ENCODE measurements at regions not wholly inside any gene's neighbourhood (a gene's known extent, or its start where the extent isn't known, plus 50 kb on each side); places are given as distances from the start of the nearest gene placed in this dataset.
A peak's percentile ranks its signal among the peaks of the same experiment; 100 is the strongest.

DNA sequence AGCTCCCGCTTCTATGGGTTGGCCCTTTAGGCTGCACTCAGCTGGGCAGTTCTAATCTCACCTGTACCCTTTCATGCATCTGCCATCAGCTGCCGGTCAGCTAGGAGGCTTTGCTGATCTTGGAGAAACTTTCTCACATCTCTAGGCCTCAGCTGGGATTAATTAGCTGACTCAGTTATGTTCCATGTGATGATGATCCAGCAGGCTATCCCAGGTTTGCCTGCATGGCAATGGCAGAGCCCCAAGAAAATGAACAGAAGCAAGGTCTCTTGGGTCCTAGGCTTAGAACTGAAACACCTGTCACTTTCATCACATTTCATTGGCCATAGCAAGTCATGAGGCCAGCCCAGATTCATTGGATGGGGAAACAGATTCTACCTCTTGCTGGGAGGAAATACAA, 304.6 kb upstream of the TBC1D5 start:
- DNase-seq (ENCODE audit: low read depth in 1 of 2, low spot score in 1 of 2): no peak
- no peak for TF ChIP-seq GABPA (IDR thresholded peaks at IDR 0.05; ENCODE audit: low read depth)
- TF ChIP-seq POLR2AphosphoS5 (IDR thresholded peaks at IDR 0.05; ENCODE audit: low read depth): no peak
- no peak for TF ChIP-seq CTCF (IDR thresholded peaks at IDR 0.05; ENCODE audit: insufficient read depth, low read length)
- TF ChIP-seq, protein P1, sequence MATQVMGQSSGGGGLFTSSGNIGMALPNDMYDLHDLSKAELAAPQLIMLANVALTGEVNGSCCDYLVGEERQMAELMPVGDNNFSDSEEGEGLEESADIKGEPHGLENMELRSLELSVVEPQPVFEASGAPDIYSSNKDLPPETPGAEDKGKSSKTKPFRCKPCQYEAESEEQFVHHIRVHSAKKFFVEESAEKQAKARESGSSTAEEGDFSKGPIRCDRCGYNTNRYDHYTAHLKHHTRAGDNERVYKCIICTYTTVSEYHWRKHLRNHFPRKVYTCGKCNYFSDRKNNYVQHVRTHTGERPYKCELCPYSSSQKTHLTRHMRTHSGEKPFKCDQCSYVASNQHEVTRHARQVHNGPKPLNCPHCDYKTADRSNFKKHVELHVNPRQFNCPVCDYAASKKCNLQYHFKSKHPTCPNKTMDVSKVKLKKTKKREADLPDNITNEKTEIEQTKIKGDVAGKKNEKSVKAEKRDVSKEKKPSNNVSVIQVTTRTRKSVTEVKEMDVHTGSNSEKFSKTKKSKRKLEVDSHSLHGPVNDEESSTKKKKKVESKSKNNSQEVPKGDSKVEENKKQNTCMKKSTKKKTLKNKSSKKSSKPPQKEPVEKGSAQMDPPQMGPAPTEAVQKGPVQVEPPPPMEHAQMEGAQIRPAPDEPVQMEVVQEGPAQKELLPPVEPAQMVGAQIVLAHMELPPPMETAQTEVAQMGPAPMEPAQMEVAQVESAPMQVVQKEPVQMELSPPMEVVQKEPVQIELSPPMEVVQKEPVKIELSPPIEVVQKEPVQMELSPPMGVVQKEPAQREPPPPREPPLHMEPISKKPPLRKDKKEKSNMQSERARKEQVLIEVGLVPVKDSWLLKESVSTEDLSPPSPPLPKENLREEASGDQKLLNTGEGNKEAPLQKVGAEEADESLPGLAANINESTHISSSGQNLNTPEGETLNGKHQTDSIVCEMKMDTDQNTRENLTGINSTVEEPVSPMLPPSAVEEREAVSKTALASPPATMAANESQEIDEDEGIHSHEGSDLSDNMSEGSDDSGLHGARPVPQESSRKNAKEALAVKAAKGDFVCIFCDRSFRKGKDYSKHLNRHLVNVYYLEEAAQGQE (IDR thresholded peaks at IDR 0.05; ENCODE audit: insufficient replicate concordance, low read depth): no peak
- Histone ChIP-seq H3K27ac (replicated peaks) (peak overlapping the region; percentile 62), H3K4me3 (replicated peaks; ENCODE audit: insufficient read depth, low read length) (no peak overlapping the region), H3K27me3 (ENCODE audit: insufficient read depth, poor library complexity, severe bottlenecking) (no peaks in the 10 kb centered on the region)

DNA sequence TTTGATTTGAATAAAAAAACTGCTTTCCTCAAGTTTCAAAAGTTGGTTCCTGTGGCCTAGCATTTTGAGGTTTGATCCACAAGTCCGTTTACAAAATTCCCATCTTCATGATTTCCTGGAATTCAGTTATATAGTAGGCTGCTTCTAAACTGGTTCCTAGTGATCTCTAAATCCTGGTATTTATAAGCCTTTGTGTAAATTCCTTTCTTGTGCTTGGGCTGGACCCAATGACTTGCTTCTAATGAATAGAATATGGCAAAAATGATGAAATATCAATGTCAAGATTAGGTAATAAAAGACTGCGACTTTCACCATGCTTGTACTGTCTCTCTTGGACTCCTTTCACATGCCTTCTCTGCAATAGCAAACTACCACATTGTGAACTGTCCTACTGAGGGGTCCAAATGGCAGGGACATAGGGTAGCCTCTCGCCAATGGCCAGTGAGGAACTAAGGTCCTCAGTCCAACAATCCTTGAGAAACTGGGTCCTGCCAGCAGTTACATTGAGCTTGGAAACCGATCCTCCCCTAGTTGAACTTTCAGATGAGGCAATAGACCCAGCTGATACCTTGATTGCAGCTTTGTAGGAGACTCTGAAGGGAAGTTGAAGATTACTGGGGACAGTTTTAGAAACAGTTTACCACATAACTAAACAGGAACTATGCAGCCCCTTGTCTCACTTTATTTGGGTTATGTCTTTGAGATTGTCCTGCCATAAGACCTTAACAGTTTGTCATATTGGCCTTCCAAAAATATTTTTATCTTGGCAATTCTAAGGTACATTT, 303.9 kb upstream of the TBC1D5 start:
- Histone ChIP-seq H3K27ac (replicated peaks) (peak overlapping the region; percentile 62), H3K27me3 (ENCODE audit: insufficient read depth, poor library complexity, severe bottlenecking) (no peaks in the 10 kb centered on the region), H3K4me3 (replicated peaks; ENCODE audit: insufficient read depth, low read length) (no peak overlapping the region)
- DNase-seq (ENCODE audit: low read depth in 1 of 2, low spot score in 1 of 2): peak; percentile 73 to 87
- peak; percentile 72; the same call in 1 of the 2 replicates for TF ChIP-seq POLR2AphosphoS5 (IDR thresholded peaks at IDR 0.05; ENCODE audit: low read depth)
- TF ChIP-seq, protein P1 (IDR thresholded peaks at IDR 0.05; ENCODE audit: insufficient replicate concordance, low read depth): no peak
- TF ChIP-seq CTCF (IDR thresholded peaks at IDR 0.05; ENCODE audit: insufficient read depth, low read length): no peak
- TF ChIP-seq SPI1 (IDR thresholded peaks at IDR 0.05; ENCODE audit: borderline replicate concordance, low read depth): peak; percentile 83; the same call in 1 of the 2 replicates
- TF ChIP-seq GABPA (IDR thresholded peaks at IDR 0.05; ENCODE audit: low read depth): no peak; the same call in 1 of the 2 replicates

DNA sequence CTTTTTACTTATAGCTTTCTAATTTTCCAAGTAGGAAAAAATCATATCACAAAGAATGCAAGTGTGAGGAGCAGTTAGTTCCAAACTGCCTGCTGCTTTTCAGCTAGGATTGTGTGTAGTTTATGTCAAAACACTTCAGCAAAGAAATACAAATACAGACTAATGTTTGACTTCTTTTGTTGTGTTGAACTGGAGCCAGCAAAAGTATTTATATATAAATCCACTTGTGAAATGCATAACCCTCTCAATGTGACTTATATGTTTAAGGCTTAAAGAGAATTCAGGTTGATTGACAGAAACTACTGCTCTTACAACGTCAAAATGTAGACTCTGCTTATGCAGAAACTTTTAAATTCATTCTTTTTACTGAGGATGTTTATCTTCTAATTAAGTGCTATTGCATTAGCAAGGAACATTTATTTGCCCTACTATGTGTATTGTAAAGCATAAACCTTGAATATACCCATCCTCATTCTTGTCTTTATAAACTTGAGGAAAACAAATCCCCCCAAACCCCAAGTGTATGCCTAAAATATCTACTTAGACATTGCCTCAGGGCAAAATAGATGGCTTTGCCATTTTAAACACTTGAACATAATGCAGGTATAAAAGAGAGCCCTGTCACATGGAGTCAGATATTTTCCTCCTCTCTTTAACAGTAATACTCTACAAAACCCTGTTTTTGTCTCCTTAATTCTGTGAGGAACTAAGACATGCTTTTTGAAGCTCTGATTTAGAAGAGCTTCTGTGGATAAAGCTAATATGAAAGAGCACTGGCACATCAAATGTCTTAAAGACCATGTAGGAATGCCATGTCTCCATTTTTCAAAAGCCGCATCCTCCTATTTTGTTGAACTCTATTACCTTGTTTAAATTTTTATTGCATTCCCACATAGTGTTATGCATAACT, 302.8 kb upstream of the TBC1D5 start:
- TF ChIP-seq CTCF (IDR thresholded peaks at IDR 0.05; ENCODE audit: insufficient read depth, low read length) (no peak), GABPA (IDR thresholded peaks at IDR 0.05; ENCODE audit: low read depth) (no peak), SPI1 (IDR thresholded peaks at IDR 0.05; ENCODE audit: borderline replicate concordance, low read depth) (no peak), POLR2AphosphoS5 (IDR thresholded peaks at IDR 0.05; ENCODE audit: low read depth) (no peak)
- TF ChIP-seq, protein P1 (IDR thresholded peaks at IDR 0.05; ENCODE audit: insufficient replicate concordance, low read depth): no peak
- DNase-seq (ENCODE audit: low read depth in 1 of 2, low spot score in 1 of 2): no peak
- H3K27ac ChIP-seq (replicated peaks): peak overlapping the region; percentile 62; the same call in 1 of the 2 replicates

More for the DNA sequence above, 302.8 kb upstream of the TBC1D5 start:
- no peaks in the 10 kb centered on the region for H3K27me3 ChIP-seq (ENCODE audit: insufficient read depth, poor library complexity, severe bottlenecking)
- no peak overlapping the region for H3K4me3 ChIP-seq (replicated peaks; ENCODE audit: insufficient read depth, low read length)

Data from HL-60 (cell line).